ENCODE measurements at regions not wholly inside any gene's neighbourhood (a gene's known extent, or its start where the extent isn't known, plus 50 kb on each side); places are given as distances from the start of the nearest gene placed in this dataset.

- TF ChIP-seq CTCF (IDR thresholded peaks at IDR 0.05; ENCODE audit: insufficient read depth, low read length) = no peak
- no peak for TF ChIP-seq GABPA (IDR thresholded peaks at IDR 0.05; ENCODE audit: low read depth)
Observed at GRCh38 chr5:93325946-93326345, 255.1 kb downstream of the NR2F1-AS1 start.

Data from HL-60 (cell line).